ENCODE measurements at regions not wholly inside any gene's neighbourhood (a gene's known extent, or its start where the extent isn't known, plus 50 kb on each side); places are given as distances from the start of the nearest gene placed in this dataset.

DNA sequence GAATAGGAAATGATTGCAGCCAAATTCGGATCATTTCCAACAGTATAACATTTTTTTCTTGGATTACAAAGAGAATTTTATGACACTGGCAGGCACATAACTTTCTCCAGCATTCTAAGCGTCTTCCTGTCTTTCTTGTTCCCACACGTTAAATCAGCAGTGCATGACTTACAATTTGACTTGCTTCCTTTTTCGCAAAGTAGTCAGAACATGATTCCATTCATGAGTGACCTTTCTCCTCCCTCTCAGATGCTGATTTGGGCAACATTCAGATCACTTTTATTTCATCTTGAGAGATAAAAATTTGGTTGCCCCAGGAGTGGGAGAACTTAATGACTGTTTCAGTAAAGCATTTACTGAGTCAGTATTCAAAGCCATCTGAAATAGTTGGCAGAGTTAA is 858.7 kb upstream of the ACVR2A start:
- TF ChIP-seq, protein P1, sequence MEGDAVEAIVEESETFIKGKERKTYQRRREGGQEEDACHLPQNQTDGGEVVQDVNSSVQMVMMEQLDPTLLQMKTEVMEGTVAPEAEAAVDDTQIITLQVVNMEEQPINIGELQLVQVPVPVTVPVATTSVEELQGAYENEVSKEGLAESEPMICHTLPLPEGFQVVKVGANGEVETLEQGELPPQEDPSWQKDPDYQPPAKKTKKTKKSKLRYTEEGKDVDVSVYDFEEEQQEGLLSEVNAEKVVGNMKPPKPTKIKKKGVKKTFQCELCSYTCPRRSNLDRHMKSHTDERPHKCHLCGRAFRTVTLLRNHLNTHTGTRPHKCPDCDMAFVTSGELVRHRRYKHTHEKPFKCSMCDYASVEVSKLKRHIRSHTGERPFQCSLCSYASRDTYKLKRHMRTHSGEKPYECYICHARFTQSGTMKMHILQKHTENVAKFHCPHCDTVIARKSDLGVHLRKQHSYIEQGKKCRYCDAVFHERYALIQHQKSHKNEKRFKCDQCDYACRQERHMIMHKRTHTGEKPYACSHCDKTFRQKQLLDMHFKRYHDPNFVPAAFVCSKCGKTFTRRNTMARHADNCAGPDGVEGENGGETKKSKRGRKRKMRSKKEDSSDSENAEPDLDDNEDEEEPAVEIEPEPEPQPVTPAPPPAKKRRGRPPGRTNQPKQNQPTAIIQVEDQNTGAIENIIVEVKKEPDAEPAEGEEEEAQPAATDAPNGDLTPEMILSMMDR (IDR thresholded peaks at IDR 0.05), result no peak
- no peak for TF ChIP-seq POLR2A (IDR thresholded peaks at IDR 0.05)

Data from uterus (tissue), 2 donors.